GM23338 (cell line): ENCODE measurements at regions not wholly inside any gene's neighbourhood (a gene's known extent, or its start where the extent isn't known, plus 50 kb on each side); places are given as distances from the start of the nearest gene placed in this dataset.

ENCODE experiments used
- ATAC-seq: fragments of 200-7000 bp; cut with Tn5 transposase; 3 replicates; pipeline ENCODE4 v1.9.1; 2020
- DNase-seq: peaks from one replicate; pipeline ENCODE4 v3.0.0-alpha.2; 2015; ENCODE audit warnings: low spot score
- H2AFZ ChIP-seq: fragments of 200-600 bp; sonication (generic); 2 replicates; pipeline ENCODE4 v1.8.0; 2016; ENCODE audit warnings: antibody characterized with exemption, mild to moderate bottlenecking, moderate library complexity
- H3F3A ChIP-seq: fragments of 200-600 bp; sonication (generic); replicated peaks from 2 replicates; pipeline ENCODE4 v1.8.0; 2017; ENCODE audit warnings: antibody characterized with exemption, mixed run types, low read depth
- H3K27ac ChIP-seq: fragments of 200-600 bp; sonication (generic); 2 replicates; pipeline ENCODE4 v1.6.1; 2016; ENCODE audit warnings: low read depth
- H3K27me3 ChIP-seq: fragments of 200-600 bp; sonication (generic); 2 replicates; pipeline ENCODE4 v1.8.0; 2016; ENCODE audit warnings: mild to moderate bottlenecking, mixed run types, moderate library complexity; ENCODE audit not compliant: insufficient read depth
- H3K36me3 ChIP-seq: fragments of 200-600 bp; sonication (generic); 2 replicates; pipeline ENCODE4 v1.8.0; 2016; ENCODE audit warnings: mild to moderate bottlenecking; ENCODE audit not compliant: insufficient read depth
- H3K4me1 ChIP-seq: fragments of 200-600 bp; sonication (generic); 2 replicates; pipeline ENCODE4 v1.8.0; 2016; ENCODE audit warnings: mild to moderate bottlenecking, moderate library complexity; ENCODE audit not compliant: insufficient read depth
- H3K4me2 ChIP-seq: fragments of 200-600 bp; sonication (generic); 2 replicates; pipeline ENCODE4 v1.7.1; 2017; ENCODE audit warnings: mixed run types
- H3K4me3 ChIP-seq: fragments of 200-600 bp; sonication (generic); 2 replicates; pipeline ENCODE4 v1.6.1; 2016; ENCODE audit warnings: mixed run types
- H3K79me2 ChIP-seq: fragments of 200-600 bp; sonication (generic); replicated peaks from 2 replicates; pipeline ENCODE4 v1.8.0; 2017; ENCODE audit warnings: mild to moderate bottlenecking; ENCODE audit not compliant: insufficient read depth
- H3K9me2 ChIP-seq: fragments of 200-600 bp; sonication (generic); 2 replicates; pipeline ENCODE4 v1.8.0; 2017; ENCODE audit not compliant: insufficient read depth
- H4K20me1 ChIP-seq: fragments of 200-600 bp; sonication (generic); replicated peaks from 2 replicates; pipeline ENCODE4 v1.8.0; 2017; ENCODE audit warnings: mild to moderate bottlenecking; ENCODE audit not compliant: insufficient read depth
- H3K27ac Mint-ChIP-seq: 2 replicates; pipeline ENCODE4 v1.8.0; 2020; ENCODE audit warnings: inconsistent platforms, mild to moderate bottlenecking, moderate library complexity, mixed read lengths
- H3K27me3 Mint-ChIP-seq: 3 replicates; pipeline ENCODE4 v1.8.0; 2022; ENCODE audit warnings: low read depth, mild to moderate bottlenecking, moderate library complexity, mixed read lengths, inconsistent platforms; ENCODE audit not compliant: insufficient read depth, poor library complexity
- H3K36me3 Mint-ChIP-seq: 3 replicates; pipeline ENCODE4 v1.8.0; 2021; ENCODE audit warnings: low read depth, mild to moderate bottlenecking, inconsistent platforms, moderate library complexity, mixed read lengths
- H3K4me1 Mint-ChIP-seq: 3 replicates; pipeline ENCODE4 v1.8.0; 2020; ENCODE audit warnings: mild to moderate bottlenecking, inconsistent platforms, mixed read lengths
- H3K4me3 Mint-ChIP-seq: 3 replicates; pipeline ENCODE4 v1.8.0; 2021; ENCODE audit warnings: moderate library complexity, mild to moderate bottlenecking, inconsistent platforms, mixed read lengths
- H3K9me3 Mint-ChIP-seq: 3 replicates; pipeline ENCODE4 v1.8.0; 2020; ENCODE audit warnings: moderate library complexity, mild to moderate bottlenecking, inconsistent platforms, mixed read lengths
- CREB1 ChIP-seq: fragments of 250-450 bp; sonication (Bioruptor Pico); IDR thresholded peaks from 2 replicates; pipeline ENCODE4 v1.5.0; 2020; ENCODE audit warnings: low read depth, mild to moderate bottlenecking, moderate library complexity
- CTCF ChIP-seq, 2 experiments: fragments of 200-600 bp in 1 of 2; sonication (generic) in 1 of 2; conservative IDR thresholded peaks; 2 replicates each; pipeline versions ENCODE4 v1.5.1 to v1.6.1; 2016 to 2017; ENCODE audit warnings: antibody characterized with exemption in 2 of 2, low read depth in 2 of 2, mild to moderate bottlenecking in 2 of 2, moderate library complexity in 1 of 2
- ETS1 ChIP-seq: IDR thresholded peaks from 2 replicates; pipeline ENCODE4 v1.6.1; 2016; ENCODE audit warnings: antibody characterized with exemption
- EZH2 ChIP-seq: fragments of 200-600 bp; sonication (generic); IDR thresholded peaks from one replicate; pipeline ENCODE4 v1.8.0; 2017; ENCODE audit warnings: antibody characterized with exemption, mild to moderate bottlenecking, low read depth; ENCODE audit not compliant: unreplicated experiment
- EZH2phosphoT487 ChIP-seq: fragments of 200-600 bp; sonication (generic); IDR thresholded peaks from one replicate; pipeline ENCODE4 v1.8.1; 2018; ENCODE audit warnings: antibody characterized with exemption; ENCODE audit not compliant: unreplicated experiment
- JUNB ChIP-seq: IDR thresholded peaks from one replicate; pipeline ENCODE4 v1.6.1; 2016; ENCODE audit warnings: antibody characterized with exemption; ENCODE audit not compliant: unreplicated experiment
- NANOG ChIP-seq: IDR thresholded peaks from 2 replicates; pipeline ENCODE4 v1.6.1; 2016; ENCODE audit warnings: antibody characterized with exemption, borderline replicate concordance
- POLR2AphosphoS5 ChIP-seq: IDR thresholded peaks from 2 replicates; pipeline ENCODE4 v1.6.1; 2016; ENCODE audit warnings: antibody characterized with exemption, low read depth
- REST ChIP-seq: IDR thresholded peaks from one replicate; pipeline ENCODE4 v1.6.1; 2018; ENCODE audit warnings: antibody characterized with exemption; ENCODE audit not compliant: unreplicated experiment
- STAT1 ChIP-seq: IDR thresholded peaks from one replicate; pipeline ENCODE4 v1.6.1; 2016; ENCODE audit warnings: antibody characterized with exemption; ENCODE audit not compliant: unreplicated experiment
- ZNF114 ChIP-seq: fragments of 250-450 bp; sonication (Bioruptor Pico); IDR thresholded peaks from 2 replicates; pipeline ENCODE4 v1.5.0; 2020; ENCODE audit warnings: mild to moderate bottlenecking, moderate library complexity
- ZNF331 ChIP-seq: fragments of 250-450 bp; sonication (Bioruptor Pico); IDR thresholded peaks from 2 replicates; pipeline ENCODE4 v1.5.0; 2020; ENCODE audit warnings: low read depth, mild to moderate bottlenecking, moderate library complexity
- ZNF462 ChIP-seq: fragments of 250-450 bp; sonication (Bioruptor Pico); IDR thresholded peaks from 2 replicates; pipeline ENCODE4 v1.5.0; 2020; ENCODE audit warnings: mild to moderate bottlenecking, moderate library complexity

- no peak for TF ChIP-seq ZNF114 (CRISPR knock-in tag)
- no peak for TF ChIP-seq JUNB
- no peak for TF ChIP-seq STAT1
- no peak for TF ChIP-seq ZNF331 (CRISPR knock-in tag)
- no peak for TF ChIP-seq ZNF462 (CRISPR knock-in tag)
- no peak for TF ChIP-seq POLR2AphosphoS5
- no peak for TF ChIP-seq REST
- no peak for TF ChIP-seq EZH2phosphoT487
- TF ChIP-seq EZH2, result no peak
- TF ChIP-seq NANOG, result no peak
- no peak for TF ChIP-seq ETS1
- TF ChIP-seq CREB1 (CRISPR knock-in tag), result no peak
- TF ChIP-seq CTCF (conservative IDR thresholded peaks at IDR 0.05; ENCODE audit: low read depth in 2 of 2), result no peak
- Mint-ChIP-seq H3K27ac (no peak overlapping the region), H3K4me3 (no peak overlapping the region), H3K36me3 (no peaks in the 10 kb centered on the region), H3K27me3 (no peaks in the 10 kb centered on the region), H3K9me3 (no peaks in the 10 kb centered on the region), H3K4me1 (peaks cover 13% of the 10 kb centered on the region; the same call in 2 of the 3 replicates)
- H3K27me3 ChIP-seq, result no peaks in the 10 kb centered on the region
- H3K36me3 ChIP-seq, result no peaks in the 10 kb centered on the region
- H3K4me2 ChIP-seq, result no peak overlapping the region
- no peak overlapping the region for H3K27ac ChIP-seq
- no peaks in the 10 kb centered on the region for H3F3A ChIP-seq
- no peaks in the 10 kb centered on the region for H3K9me2 ChIP-seq
- H2AFZ ChIP-seq, result 0 out of 2 replicates have a peak overlapping the region, but pooled peaks have one; percentile 43
- ATAC-seq (no peak), DNase-seq (no peak)
- no peaks in the 10 kb centered on the region for H3K79me2 ChIP-seq
- H3K4me3 ChIP-seq, result no peak overlapping the region
- H3K4me1 ChIP-seq, result 0 out of 2 replicates have a peak, but pooled peaks cover 8% of the 10 kb centered on the region
- no peaks in the 10 kb centered on the region for H4K20me1 ChIP-seq
These were observed 375.8 kb downstream of the GATA3 start for GRCh38 chr10:8430321-8430720.
